ENCODE measurements at regions not wholly inside any gene's neighbourhood (a gene's known extent, or its start where the extent isn't known, plus 50 kb on each side); places are given as distances from the start of the nearest gene placed in this dataset.

- no peak for DNase-seq
These were observed 106.8 kb downstream of the ZBTB18 start for GRCh38 chr1:244157731-244158438.

GRCh38 chr1:244159646-244160045 lies 108.6 kb downstream of the ZBTB18 start:
- no peak for DNase-seq

GRCh38 chr1:244160455-244161235 lies 109.6 kb downstream of the ZBTB18 start:
- DNase-seq: no peak

GRCh38 chr1:244161236-244161510 lies 110.1 kb downstream of the ZBTB18 start:
- DNase-seq: no peak

- DNase-seq: no peak
These were observed 111.9 kb downstream of the ZBTB18 start for GRCh38 chr1:244162786-244163530.

- DNase-seq: no peak
These were observed 112.9 kb downstream of the ZBTB18 start for GRCh38 chr1:244163861-244164510.

GRCh38 chr1:244164511-244164890 lies 113.4 kb downstream of the ZBTB18 start:
- no peak for DNase-seq

GRCh38 chr1:244165021-244165420 lies 113.9 kb downstream of the ZBTB18 start:
- no peak for DNase-seq

- DNase-seq: no peak
These were observed 114.6 kb downstream of the ZBTB18 start for GRCh38 chr1:244165701-244166100.

DNA sequence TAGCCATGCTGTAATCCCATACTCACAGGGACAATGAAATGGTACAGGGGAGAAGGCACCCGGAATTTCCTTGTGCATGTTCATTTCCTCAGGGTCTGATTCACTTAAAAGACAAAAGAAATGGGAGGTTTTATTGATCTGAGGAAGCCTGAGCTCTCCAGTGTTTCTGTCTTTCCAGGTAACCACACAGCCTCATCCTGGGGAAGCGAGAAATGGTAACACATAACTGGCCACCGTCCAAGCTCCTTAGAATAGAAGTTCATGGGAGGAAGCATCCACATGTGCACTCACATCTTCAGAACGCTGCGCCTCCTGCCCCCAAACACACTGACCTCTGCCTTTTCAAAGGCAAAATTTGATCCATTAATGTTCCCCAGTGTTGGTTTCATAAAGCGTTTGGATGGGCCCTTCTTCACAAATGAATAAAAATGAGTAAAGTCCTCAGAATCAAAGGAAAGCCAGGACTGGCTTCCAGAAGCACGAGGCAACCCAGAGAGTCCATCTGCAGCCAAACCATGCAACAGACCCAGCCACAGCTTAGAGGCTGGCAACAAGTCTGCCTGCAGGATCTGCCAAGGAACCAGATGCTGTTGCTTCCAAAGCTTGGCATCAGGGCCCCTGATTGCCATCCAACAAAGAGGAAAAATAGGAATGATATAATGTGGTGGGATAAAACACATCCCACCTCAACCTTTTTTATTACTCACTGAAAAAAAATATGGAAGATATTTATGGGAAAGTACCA lies 120.3 kb downstream of the ZBTB18 start:
- no peak for DNase-seq

- no peak for DNase-seq
These were observed 122.2 kb downstream of the ZBTB18 start for GRCh38 chr1:244173240-244173639.

GRCh38 chr1:244173769-244174168 lies 122.7 kb downstream of the ZBTB18 start:
- no peak for DNase-seq

- DNase-seq: no peak
These were observed 123.9 kb downstream of the ZBTB18 start for GRCh38 chr1:244174922-244175521.

GRCh38 chr1:244176201-244176600 lies 125.1 kb downstream of the ZBTB18 start:
- DNase-seq: no peak

DNA sequence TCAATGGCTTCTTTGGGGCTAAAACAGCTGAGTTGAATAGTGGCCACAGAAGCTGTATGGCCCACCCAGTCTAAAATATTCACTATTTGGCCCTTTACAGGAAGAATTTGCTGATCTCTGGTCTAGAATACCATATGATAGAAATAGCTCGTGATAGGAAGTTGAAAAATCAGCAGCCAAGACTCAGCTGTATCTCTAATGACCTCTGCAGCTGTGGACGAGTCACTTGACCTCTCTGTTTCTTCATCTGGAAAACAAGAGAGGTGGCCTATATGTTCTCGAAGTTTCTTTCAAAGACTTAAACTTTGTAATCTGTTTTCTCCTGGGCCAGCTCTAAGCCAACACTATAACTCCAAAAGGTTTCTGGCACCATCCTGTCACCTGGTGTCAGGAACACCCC lies 129.2 kb downstream of the ZBTB18 start:
- DNase-seq: no peak

DNA sequence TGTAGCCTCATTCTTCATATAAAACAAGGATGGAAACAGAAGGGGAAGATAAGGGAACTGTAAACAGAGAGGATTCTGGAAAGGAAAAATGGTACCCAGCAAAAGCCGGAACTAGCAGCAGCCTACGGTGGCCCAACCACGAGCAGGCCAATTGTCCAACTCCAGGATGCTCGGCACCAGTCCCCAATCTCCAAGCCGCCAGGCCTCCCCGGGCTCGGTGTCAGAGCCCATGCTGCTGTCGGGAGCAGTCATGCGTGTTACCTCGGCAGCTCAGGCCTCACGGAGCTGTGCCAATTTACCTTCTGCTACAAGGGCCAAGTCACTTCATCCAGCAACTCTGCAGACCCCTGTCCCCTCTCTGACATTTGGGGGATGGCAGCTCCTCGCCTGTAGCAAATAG lies 130.8 kb downstream of the ZBTB18 start:
- DNase-seq: no peak

DNA sequence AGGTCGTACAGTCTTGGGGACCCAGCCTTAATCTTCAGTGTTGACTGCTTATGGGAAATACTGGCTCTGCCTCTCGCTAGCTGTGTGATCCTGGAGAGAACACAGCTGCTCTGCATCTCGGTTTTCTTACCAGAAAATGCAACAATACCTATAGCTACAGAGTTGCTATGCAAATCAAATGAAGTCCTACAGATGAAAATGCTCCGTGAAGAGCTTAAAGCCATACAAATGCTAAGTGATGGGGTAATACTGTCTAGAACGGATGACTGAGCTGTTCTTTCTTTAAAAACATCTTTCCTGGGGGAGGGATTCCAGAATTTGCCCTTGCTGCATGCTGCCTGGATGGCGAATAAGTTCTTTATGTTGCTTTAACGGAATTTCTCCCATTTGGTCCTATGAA lies 132.0 kb downstream of the ZBTB18 start:
- no peak for DNase-seq

GRCh38 chr1:244186372-244186771 lies 135.3 kb downstream of the ZBTB18 start:
- no peak for DNase-seq

- DNase-seq: no peak
These were observed 136.2 kb downstream of the ZBTB18 start for GRCh38 chr1:244187310-244187709.

DNA sequence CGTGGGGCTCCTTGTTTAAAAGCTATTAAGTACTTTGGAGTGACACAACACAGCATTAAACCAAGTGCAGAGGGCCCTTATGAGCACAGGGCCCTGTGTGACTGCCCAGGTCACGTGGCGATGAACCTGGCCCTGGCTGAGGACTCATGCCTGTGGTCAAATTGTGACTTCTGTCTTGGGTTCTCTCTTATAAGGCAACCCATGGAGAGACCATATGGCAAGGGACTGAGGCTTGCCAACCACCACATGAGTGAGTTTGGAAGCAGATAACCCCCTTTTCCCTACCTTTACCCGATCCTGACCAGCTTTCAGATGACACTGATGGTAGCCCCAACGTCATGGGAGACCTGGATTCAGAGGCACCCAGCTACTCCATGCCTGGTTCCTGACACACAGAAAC lies 140.5 kb downstream of the ZBTB18 start:
- no peak for DNase-seq

GRCh38 chr1:244192325-244192724 lies 141.2 kb downstream of the ZBTB18 start:
- no peak for DNase-seq

GRCh38 chr1:244196571-244197285 lies 145.6 kb downstream of the ZBTB18 start:
- no peak for DNase-seq

Measured in CD4-positive, alpha-beta T cell treated with Interleukin-4 for 4 hours (primary cell).